ENCODE measurements at regions not wholly inside any gene's neighbourhood (a gene's known extent, or its start where the extent isn't known, plus 50 kb on each side); places are given as distances from the start of the nearest gene placed in this dataset.
A peak's percentile ranks its signal among the peaks of the same experiment; 100 is the strongest.
"Not testable (repeated sequence)": the region's sequence is repeated elsewhere in the genome, so short reads cannot be mapped to it uniquely, and the experiment has no call there.

DNA sequence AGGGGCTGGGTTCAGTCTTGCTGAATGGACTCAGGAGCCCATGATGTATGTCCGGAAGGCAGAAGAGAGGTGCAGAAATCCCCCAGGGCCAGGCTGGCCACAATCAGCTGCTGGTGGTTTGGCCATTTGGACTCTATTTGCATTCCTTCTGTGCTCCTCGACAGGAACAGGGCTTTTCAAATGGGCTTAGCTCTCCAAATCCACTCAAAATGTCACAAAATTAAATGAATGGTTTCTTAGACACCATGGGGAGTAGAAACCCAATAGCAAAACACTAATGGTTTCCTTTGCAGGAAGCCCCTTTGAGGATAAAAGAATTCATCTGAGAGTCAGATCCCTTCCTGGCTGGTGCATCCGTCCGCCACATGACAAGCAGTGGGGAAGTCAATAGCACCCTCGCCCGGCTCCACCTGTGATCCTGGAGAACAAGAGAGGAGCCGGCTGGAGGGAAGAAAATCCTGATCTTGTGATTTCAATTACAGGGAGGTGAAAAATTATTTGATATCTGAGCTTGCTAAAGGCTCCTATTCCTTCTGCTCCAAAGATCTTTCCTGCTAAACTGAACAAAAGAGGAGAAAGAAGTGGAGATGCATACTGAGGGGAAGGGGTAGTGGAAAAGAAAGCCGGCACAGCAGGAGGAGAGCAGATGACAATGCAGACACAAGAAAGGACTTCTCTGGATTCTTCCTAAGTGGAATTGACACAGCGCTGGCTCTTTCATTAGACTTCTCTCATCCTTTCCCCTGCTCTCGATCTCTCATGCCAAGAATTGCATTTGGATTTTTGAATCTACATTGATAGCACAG, 190.7 kb downstream of the C7orf25 start:
- no peak for DNase-seq

DNA sequence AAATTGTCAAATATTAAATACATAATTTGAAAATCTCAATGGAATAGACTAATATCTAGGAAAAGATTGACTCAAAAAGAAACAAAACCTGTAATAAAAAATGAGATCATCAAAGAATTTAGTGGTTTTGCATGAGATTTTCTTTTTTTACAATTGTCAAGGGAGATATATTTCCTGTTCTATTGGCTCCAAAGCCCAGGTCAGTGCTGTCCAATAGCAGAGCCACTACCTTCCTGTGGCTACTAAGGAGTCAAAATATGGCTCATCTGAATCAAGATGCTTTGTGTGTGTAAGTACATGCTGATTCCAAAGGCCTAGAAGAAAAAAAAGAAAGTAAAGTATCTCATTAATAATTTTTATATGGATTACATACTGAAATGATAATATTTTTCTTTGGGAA, 191.9 kb downstream of the C7orf25 start:
- no peak for DNase-seq

DNA sequence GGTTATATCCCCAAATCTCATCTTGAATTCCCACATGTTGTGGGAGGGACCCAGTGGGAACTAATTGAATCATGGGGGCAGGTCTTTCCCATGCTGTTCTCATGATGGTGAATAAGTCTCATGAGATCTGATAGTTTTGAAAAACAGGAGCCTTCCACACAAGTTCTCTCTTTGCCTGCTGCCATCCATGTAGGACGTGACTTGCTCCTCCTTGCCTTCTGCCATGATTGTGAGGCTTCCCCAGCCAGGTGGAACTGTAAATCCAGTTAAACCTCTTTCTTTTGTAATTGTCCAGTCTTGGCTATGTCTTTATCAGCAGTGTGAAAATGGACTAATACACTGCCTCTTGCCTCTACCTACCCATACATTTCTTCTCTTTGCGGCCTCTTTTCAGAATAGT, 193.4 kb downstream of the C7orf25 start:
- DNase-seq = not testable (repeated sequence)

DNA sequence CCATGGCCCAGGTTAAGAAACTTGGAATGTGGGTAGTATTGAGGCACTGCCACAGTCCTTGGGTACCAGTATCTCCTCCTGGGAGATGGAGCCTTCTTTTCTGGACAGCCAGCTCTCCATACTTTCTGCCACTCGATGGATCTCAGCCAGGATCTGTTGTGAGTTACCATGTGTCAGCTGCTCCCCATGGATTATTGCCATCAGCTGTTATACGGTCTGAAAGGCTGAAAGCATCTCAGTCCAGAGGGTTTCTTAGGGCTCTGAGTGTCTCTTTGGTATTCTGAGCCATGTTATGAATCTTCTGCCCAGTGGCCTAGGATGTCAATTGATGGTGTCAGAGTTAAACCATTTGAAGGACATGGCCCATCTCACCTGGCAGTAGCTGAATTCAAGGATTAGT, 197.5 kb downstream of the C7orf25 start:
- no peak for DNase-seq

DNA sequence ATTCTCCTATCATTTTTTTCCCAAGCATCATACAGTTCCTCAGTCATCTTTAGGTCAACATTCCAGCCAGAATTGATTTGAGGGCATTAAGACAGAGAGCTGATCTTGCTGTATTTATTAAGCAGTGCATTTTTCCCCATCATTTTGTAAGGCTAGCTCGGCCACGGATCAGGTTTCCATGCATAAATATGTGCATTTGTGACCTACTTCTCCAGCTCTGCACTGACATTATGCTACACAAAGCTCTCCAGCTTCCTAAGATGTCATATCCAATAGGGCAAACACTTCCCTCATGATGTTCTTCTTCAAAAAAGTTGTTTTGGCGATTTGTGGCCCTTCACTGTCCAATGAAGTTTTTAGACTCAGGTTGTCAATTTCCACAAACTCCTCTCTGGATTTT, 202.6 kb downstream of the C7orf25 start:
- DNase-seq = no peak

DNA sequence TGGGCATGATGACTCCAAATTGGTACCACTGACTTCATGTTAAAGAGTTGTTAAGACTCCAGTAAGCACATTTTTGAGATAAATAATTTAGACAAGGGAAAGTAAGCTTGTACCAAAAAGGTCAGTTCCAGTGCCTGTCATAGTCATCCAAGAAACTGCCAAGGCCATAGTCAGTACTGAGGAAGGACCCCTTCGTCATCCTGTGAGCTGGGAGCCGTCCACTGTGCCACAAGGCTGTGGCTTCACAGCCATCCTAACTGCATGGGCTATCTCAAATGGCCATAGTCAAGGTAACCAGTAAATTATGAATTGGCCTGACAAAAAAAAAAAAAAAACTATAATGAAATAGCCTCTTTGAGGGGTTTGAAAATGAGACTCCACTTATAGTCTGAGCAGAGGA, 207.2 kb downstream of the C7orf25 start:
- no peak for DNase-seq

DNA sequence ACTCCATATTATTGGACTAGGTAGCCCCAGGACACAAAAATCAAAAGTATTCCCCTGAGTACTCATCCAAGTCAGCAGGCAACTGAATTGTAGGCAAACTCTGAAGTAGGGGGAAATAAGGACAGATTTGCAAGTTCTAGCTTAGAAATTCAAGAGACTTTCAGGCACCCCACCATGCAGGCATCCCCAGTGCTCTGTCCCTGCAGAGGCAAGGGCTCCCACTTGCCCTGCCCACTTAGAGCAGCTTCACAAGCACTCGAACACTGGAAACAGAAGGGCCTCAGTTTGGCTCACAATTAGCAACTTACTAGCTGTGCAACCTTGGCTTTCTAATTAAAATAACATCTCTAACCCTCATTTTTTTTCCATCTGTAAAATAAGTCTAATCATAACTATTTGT, 209.2 kb downstream of the C7orf25 start:
- DNase-seq = no peak

DNA sequence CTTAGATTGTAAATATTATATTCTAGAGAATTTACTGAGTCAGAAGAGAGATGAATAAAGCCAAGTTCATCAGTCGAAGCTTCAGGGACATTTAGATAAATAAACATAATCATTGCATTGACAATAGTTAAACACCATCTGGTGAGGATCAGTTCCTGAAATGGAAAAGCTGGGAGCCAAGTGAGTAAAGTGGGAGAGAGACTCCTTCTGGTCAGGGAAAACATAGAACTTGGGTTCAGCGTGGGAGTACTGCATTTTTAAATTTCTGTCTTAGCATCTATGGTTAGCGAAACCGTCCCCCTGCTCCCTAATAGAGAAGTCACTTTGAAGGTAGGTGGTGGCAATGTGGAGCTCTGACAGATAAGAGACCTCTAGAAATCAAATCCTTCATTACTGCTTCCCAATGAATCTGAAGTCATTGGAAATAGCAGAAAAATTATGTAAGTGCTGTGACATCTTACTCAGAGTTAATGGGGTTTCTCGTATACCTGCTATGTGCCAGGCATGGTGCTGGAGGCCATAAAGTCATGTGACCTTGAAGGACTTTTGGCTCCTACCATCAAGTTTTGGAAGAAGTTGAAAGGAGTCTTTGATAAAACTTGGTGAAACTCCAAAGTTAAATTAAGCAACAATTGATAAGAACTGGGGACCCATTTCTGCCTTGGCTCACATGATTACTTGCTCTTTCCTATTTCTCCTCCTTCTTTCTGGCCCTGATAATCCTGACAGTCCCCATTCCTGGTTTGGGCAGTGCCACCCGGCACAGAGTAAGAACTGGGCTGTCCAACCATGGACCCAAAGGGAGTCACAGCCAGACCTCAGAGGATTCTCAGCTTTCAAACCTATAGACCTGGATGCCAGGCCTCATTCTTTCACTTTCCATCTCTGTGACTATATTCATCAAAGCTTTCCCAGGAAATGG, 211.2 kb downstream of the C7orf25 start:
- no peak for DNase-seq

DNA sequence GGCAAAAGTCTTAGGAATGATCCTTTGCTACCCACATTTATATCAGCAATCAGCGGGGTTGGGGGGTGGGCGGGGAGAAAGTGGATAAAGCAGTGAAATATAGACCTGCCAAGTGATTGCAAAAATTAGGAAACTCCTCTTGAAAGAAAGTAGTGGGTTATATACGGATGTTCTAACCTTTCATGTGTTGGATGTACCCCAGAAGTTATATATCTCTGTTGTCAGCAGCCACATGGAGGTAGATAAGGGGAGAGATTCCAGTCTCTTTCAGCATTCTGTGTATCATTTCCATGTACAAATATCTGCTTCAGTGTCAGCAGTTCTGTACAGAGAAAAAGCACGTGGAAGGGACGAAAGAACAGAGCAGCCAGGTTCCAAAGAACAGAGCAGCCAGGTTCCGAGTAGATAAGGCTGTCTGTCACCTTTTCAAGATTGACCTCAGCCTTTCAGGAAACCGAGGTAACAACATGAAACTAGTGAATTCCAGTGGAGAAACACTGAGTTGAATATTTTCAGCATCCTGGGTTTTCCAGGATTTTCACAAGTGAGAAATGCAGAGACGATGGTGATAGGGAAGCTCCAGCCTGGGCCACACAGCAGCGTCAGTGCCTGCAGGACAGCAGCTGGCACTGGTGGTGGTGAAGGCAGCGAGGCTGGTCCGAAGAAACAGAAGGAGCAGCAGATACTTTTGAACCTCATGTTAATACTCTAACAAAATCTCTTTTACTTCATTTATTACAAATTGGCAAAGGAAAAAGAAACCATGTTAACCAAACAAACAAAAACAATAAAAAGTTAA, 212.3 kb downstream of the C7orf25 start:
- no peak for DNase-seq

DNA sequence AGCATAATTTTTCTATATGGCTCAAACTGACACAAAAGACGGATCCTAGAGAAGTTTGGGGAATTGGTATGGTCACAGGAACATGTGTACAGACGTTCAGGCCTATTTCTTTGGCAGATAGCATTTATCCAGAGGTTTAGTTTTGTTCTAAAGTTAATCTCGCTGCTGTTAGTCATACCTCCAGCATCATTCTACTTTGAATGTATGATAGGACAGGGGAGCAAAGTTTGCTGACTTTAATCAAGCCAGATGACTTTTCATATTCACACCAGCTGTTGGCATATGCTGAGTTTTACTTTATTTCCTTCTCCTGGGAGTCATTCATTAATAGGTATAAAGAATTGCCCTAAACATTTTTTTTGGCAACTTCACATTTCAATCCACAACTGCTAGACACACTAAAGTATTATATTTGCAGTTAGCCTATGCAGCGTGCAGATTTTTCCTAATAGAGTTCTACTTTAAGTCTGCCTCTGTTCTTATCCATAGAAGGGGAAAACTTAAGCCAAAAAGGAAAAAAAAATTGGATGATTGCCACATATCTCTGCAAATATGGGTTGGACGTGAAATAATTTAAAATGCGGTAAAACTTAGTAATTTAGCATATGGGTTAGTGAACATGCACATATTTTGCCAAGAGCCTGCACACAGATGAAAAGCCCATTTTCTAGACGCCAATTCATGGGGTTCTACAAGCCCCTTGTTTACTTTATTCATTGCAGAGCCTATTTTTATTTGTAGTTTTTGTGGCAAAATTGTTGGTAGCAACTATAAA, 213.1 kb downstream of the C7orf25 start:
- no peak for DNase-seq

DNA sequence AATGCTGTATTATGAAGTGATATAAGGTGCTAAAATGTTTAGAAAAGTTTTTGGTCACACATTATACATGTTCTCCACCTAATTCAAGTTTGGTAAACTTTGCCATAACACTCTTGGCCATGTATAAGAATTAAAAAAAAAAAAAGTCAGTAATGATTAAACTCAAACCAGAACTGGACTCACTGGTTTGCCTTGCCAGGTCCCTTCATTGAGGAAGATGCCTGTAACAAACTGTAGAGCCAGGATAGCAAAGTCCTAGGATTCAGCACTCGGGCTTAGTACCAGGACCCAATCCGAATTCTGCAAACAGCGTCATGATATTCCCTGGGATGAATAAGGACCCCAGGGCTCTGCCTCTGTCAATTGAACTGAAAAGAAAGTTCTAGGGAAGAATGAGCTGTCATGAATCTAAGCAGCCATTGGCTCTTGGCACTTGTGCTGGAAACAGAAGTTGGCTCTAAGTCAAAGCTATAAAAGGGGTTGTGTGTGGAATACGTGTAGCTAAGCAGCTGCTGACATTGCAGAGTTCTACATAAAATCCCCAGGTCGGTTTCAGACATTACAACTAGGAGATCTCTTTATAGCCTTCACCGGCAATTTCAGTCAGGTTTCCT, 216.9 kb downstream of the C7orf25 start:
- peak; percentile 85 for DNase-seq

DNA sequence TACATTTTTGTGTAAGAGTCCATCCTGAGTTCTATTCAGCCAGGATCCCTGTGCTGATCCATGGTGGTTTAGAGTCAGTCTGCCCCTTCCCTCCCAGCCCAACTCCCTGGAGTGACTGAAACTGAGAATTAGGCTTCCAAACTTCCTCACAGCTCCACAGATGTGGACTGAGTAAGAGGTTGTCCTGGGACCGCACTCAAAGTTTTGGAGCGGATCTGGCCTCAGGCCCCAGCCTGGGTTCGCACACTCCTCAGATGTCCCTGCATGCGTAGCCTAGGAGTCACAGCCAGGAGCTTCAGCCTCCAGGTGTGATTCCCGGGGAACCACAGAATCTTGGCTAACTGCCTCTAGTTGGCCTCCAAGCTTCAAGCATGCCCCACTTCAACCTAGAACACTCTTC, 218.1 kb downstream of the C7orf25 start:
- DNase-seq = no peak

DNA sequence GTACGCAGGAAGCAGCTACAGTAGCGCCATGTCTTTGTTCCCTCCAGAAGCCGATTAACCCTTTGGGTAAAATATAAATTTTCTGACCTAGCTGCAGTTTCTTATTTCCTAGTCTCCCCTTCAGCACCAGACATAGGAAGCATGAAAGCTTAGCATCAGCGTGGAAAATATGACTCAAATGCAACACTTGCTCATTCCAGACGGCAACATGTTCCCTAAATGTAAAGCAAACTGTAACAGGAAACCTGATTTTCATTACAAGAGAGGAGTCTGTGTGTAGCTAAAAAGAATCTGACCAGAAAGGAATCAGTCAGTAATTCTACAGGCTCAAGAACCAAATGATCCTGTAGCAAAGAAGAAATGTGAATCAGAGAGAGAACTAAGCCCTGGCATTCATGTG, 219.2 kb downstream of the C7orf25 start:
- DNase-seq = no peak

DNA sequence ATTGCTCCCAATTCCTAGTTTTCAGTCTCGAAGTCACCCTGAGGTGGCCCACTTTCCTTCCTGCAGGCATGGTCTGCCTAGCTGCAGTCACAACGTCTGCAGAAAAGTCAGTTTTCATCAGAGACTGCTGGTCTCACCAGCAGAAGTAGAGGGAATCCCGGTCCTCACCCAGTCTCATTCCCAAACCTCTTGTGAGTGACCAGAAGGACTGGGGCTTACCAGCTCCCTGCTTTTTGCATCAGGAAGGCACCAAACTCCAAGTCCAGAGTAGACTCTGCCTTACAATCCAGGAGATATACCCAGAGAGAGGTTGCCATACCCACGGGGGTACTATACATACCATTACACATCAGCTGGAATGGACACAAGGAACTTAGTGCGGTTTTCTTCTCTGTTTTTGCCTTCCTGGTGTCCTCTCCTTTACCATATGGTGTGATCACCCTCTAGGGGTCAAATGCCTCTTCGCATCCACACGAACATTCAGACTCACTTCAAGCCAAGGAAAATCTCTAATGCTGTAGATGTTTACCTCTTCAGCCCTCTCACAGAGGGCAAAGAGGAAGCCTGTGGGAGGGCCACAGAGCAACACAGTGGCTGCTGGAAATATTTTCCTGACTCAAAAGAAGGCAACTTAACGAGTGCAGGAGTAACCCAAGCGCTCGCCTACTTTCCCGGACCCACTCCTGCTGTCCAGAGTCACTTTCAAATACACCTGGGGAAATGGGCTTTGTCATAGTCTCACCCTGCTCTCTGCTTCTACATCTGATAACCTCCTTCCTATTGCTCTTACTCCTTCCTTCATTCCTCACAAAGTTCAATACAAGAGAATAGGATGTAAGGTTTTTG, 220.9 kb downstream of the C7orf25 start:
- peak; percentile 66 for DNase-seq

DNA sequence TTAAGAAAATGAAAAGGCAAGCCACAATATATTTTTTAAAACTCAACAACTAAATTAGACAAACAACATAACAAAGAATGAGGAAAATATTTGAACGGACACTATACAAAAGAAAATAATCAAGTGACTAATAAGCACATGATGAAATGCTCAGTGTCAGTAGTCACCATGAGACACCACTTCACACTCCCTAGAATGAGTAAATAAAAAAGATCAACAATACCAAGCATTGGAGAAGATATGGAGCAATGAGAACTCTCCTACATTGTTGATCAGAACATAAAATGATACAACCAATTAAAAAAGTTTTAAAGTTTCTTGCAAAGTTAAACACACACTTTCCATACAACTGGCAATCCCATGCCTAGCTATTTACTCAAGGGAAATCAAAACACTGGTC, 222.2 kb downstream of the C7orf25 start:
- no peak for DNase-seq

DNA sequence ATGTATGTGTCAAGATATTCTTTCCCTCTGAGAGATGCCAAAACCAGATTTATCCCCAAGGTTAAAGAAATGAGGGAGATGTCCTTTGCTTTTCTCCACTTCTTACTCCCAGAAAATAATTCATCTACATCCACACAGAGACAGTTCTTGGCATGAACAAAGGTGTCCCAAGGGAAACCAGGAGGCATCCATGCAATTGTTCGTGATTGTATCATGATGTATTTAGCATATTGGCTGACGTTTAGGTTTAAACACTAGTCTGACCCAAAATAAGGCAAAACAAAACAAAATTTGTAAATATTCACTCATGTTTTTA, 223.9 kb downstream of the C7orf25 start:
- no peak for DNase-seq

DNA sequence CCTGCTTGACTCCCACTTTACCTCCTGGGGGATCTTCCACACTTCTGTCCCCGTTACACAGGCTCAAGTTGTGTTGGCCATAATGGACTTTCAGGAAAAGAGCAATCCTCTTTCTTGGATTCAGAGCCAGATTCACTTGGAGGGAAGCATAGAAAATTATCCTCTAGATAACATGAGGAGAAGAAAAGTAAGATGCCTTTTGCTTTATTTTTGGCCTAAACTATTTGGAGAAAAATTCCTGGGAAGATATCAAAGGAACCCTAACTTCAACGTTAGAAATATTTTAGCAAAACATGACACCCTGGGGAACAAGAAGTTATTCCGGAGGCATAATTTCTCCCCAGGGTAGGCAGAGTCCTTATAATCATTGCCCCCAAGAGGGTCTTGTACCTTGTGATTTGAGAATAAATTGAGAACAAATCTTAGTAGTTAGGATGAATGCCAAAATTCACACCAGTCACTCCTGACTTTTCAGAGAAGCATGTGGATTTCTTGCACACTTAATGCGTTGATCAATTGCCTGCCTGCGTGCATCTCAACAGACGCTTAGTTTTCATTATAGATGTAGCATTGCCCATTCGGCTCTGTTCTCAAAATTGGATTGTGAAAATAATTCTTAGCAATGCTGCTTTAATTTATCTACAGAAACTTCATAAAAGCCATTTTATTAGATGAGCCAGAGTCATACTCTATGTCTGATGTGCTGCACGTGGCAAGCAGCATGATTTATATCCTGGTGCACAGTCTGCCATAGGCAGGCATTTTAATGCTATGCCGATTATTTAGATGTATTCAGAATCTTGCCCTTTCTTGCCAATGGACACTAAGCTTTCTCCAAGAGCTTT, 224.4 kb downstream of the C7orf25 start:
- DNase-seq = no peak

DNA sequence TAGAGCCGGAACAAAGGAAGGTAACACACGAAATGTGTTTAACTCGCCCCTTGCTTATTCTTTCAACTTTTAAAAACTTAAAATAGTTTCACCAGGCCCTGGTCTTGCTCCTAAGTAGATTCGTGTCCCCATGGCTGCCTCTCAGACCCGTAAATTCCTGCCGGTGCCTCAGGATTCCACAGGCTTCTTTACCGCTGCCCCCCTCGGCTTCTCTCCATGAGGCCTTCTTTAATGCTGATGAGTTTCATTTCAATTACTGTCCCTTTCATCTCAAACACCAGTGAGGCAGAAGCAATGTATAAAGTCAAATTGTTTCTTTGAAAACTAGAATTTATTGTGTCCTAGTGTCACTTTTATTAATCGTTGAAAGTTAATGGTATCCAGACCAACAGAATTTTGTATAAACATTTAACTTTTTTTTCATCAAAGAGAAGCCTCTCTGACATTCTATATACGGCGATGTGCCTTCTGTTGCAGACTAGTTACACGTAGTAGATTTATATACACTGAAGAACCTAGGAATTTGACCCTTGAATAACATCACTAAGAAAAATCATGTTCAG, 225.2 kb downstream of the C7orf25 start:
- no peak for DNase-seq

DNA sequence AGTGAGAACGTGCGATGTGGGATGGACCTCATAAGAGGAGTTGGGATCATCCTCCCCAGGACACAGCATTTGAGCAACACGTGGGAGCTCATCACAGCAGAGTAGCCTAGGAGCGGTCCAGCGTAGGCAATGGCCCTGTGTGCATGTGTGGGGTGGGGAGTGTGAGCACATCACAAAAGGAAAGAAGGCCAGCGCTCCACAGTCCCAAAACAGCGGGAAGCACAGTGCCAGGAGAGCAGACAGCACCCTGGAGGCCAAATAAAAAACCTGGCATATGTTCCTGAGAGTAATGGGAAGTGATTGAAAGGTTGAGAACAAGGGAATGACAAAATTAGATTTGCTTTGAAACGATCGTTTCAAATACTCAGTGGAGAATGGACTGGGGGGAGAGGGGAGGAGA, 226.0 kb downstream of the C7orf25 start:
- DNase-seq = no peak
